MG63 (cell line): ENCODE measurements at regions not wholly inside any gene's neighbourhood (a gene's known extent, or its start where the extent isn't known, plus 50 kb on each side); places are given as distances from the start of the nearest gene placed in this dataset.
"Not testable (repeated sequence)": the region's sequence is repeated elsewhere in the genome, so short reads cannot be mapped to it uniquely, and the experiment has no call there.

Source experiments
- DNase-seq: peaks from one replicate; pipeline ENCODE4 v3.0.0-alpha.2; 2020
- H3K27me3 ChIP-seq: fragments of 250-450 bp; sonication (Bioruptor Pico); 2 replicates; pipeline ENCODE4 v1.5.1; 2020; ENCODE audit warnings: mild to moderate bottlenecking, moderate library complexity
- H3K36me3 ChIP-seq: fragments of 250-450 bp; sonication (Bioruptor Pico); 2 replicates; pipeline ENCODE4 v1.5.1; 2020; ENCODE audit warnings: mild to moderate bottlenecking, moderate library complexity
- H3K4me3 ChIP-seq: fragments of 250-450 bp; sonication (Bioruptor Pico); 2 replicates; pipeline ENCODE4 v1.5.1; 2020; ENCODE audit warnings: mild to moderate bottlenecking, moderate library complexity
- H3K9me3 ChIP-seq: fragments of 250-450 bp; sonication (Bioruptor Pico); 2 replicates; pipeline ENCODE4 v1.5.1; 2020; ENCODE audit warnings: mild to moderate bottlenecking, moderate library complexity

- Histone ChIP-seq H3K27me3 (no peaks in the 10 kb centered on the region), H3K4me3 (no peak overlapping the region), H3K36me3 (no peaks in the 10 kb centered on the region), H3K9me3 (no peaks in the 10 kb centered on the region)
- DNase-seq, result no peak
Observed at GRCh38 chr16:7866144-7866543, 533.5 kb downstream of the RBFOX1 start.

GRCh38 chr16:7865393-7865792 lies 532.7 kb downstream of the RBFOX1 start:
- H3K36me3 ChIP-seq, H3K9me3 ChIP-seq, DNase-seq, H3K27me3 ChIP-seq, H3K4me3 ChIP-seq: not testable (repeated sequence)

DNA sequence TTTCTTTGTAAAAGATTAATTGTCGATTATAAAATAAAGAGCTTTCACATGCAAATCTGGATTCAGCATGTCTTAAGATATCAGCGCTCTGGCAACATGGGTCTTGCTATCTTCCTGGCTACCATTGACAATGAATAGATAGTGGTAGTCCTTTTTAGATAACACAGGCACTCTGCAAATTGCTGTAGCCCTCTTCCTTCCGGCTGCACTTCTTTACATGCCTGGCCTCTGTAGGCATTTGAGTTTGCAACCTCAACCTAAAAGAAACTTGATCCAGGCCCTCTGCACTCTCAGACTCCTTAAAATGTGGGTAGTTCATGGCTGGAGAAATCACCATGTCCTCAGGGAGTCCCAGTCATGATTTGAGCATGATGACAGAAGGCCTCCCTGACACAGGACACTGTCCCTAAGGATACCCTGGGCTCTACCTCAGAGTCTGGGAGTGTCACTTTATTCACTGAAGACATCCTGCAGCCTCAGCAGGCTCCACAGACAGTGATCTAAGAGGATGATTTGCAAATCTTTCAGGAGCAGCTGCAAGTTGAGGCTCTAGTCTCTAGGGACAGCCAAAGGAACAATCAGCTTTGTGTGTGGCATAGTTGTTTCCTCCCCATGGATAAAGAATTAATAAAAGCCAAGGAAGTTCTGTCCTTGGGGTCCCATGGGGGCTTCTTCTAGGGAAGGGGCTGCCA lies 529.4 kb downstream of the RBFOX1 start:
- no peak for DNase-seq
- Histone ChIP-seq H3K9me3 (no peaks in the 10 kb centered on the region), H3K27me3 (no peaks in the 10 kb centered on the region), H3K4me3 (no peak overlapping the region), H3K36me3 (no peaks in the 10 kb centered on the region)

- Histone ChIP-seq H3K9me3 (no peaks in the 10 kb centered on the region), H3K36me3 (no peaks in the 10 kb centered on the region), H3K27me3 (no peaks in the 10 kb centered on the region), H3K4me3 (no peak overlapping the region)
- no peak for DNase-seq
Observed at GRCh38 chr16:7853197-7853596, 520.6 kb downstream of the RBFOX1 start.

DNA sequence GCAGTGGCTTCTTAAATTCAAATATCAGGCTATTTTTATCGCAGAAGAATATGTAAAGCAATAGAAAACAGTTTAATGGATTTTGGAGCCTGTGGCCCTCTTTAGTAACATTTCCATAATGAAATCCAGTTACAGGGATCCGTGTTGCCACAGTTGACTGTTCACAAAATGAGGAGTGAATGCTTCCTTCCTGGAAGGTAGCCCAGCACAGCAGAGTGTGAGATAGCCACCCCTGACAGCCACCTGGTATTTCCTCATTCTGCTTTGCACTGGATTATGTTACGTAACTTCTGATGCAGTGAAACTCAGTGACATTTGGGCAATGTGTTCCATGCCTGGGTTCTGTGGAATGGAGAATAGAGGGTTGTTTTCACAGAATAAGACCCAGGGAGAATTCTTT lies 517.2 kb downstream of the RBFOX1 start:
- Histone ChIP-seq H3K9me3 (no peaks in the 10 kb centered on the region), H3K4me3 (no peak overlapping the region), H3K27me3 (peaks cover 3% of the 10 kb centered on the region; the same call in 1 of the 2 replicates)

GRCh38 chr16:7843261-7843660 lies 510.6 kb downstream of the RBFOX1 start:
- Histone ChIP-seq H3K9me3 (no peaks in the 10 kb centered on the region), H3K4me3 (no peak overlapping the region), H3K36me3 (no peaks in the 10 kb centered on the region), H3K27me3 (peaks cover 3% of the 10 kb centered on the region; the same call in 1 of the 2 replicates)
- no peak for DNase-seq

More for the DNA sequence above, 517.2 kb downstream of the RBFOX1 start:
- H3K36me3 ChIP-seq, result no peaks in the 10 kb centered on the region
- DNase-seq, result no peak

- Histone ChIP-seq H3K9me3 (no peaks in the 10 kb centered on the region), H3K4me3 (no peak overlapping the region), H3K27me3 (no peaks in the 10 kb centered on the region)
Observed at GRCh38 chr16:7839568-7839967, 506.9 kb downstream of the RBFOX1 start.

DNA sequence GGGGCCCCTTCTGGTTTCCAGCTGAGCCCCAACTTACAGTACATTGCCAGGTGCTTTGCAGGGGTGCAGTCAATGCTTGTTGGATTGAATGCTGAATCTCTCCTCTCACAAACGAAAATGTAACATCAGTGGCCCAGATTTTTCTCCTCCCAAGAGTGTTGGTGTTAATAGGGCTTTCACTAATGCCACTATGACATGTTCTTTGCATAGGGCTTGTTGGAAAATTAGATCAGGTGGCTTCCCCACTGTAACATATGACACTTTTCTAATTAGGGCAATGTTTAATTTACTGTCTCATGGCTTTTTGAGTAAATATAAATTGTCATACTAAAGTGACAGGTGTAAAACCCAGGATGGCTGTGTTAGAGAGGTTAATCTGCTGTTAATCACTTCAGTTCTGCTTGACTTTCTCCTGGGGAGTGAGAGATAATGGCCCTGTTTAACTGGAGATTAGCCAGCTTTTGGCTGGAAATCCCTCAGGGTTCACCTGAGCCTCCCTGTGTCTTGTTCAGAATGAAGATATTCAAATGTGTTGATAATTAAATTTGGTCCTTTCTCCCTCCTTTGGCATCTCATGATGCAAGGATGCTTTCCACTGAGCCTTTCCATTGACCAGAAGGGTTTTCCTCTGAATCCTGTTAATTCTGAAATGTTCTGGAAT lies 502.3 kb downstream of the RBFOX1 start:
- H3K36me3 ChIP-seq, result no peaks in the 10 kb centered on the region
- no peak for DNase-seq
- H3K27me3 ChIP-seq, result no peaks in the 10 kb centered on the region
- H3K9me3 ChIP-seq, result no peaks in the 10 kb centered on the region
- H3K4me3 ChIP-seq, result no peak overlapping the region

More at GRCh38 chr16:7839568-7839967, 506.9 kb downstream of the RBFOX1 start:
- DNase-seq, result no peak
- no peaks in the 10 kb centered on the region for H3K36me3 ChIP-seq

DNA sequence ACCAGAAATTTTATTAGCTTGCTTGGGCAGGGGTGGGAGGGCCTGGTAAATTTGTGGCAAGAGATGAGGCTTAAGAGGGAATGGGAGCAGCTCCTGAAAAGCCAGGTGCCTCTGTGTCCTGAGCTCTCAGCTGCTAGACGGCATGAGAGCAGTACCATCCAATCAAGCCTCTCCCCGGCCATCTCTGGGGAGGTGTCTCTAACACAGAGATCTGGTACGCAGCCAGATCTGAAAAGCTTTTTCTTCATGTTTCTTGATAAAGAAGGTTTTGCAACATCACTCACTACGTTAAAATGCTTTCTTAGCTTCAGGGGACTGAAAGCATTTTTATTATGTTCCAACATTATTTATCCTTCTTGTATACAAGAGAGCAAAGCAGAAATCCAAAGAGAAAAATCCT lies 488.2 kb downstream of the RBFOX1 start:
- no peaks in the 10 kb centered on the region for H3K36me3 ChIP-seq
- no peaks in the 10 kb centered on the region for H3K27me3 ChIP-seq
- no peak for DNase-seq

GRCh38 chr16:7805686-7806396 lies 473.2 kb downstream of the RBFOX1 start:
- Histone ChIP-seq H3K9me3 (no peaks in the 10 kb centered on the region), H3K36me3 (no peaks in the 10 kb centered on the region), H3K4me3 (no peak overlapping the region), H3K27me3 (peaks cover 3% of the 10 kb centered on the region)
- no peak for DNase-seq

More for the DNA sequence above, 488.2 kb downstream of the RBFOX1 start:
- Histone ChIP-seq H3K4me3 (no peak overlapping the region), H3K9me3 (no peaks in the 10 kb centered on the region)

- H3K9me3 ChIP-seq, result no peaks in the 10 kb centered on the region
- no peak for DNase-seq
- H3K27me3 ChIP-seq, result peaks cover 3% of the 10 kb centered on the region
- H3K36me3 ChIP-seq, result no peaks in the 10 kb centered on the region
- no peak overlapping the region for H3K4me3 ChIP-seq
Observed at GRCh38 chr16:7804635-7805195, 472.1 kb downstream of the RBFOX1 start.

DNA sequence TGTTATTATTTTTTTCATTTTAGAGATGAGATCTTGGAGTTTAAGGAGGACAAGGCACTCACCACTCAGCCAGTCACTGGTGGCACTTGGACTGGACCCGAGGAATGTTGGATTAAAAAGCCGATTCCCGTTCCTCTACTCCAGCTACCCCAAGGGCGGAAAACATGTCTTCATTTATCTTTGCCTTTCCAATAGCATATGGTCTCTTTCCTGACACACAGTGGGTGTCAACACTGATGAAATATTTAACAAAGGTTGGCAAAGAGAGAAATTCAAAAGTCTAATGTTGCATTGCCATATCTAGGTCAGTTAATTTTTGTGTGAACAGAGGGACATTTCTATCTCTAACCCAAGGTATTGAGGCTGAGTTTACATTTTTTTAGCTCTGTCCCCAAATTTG lies 459.7 kb downstream of the RBFOX1 start:
- Histone ChIP-seq H3K36me3 (no peaks in the 10 kb centered on the region), H3K27me3 (peaks cover 5% of the 10 kb centered on the region), H3K9me3 (no peaks in the 10 kb centered on the region), H3K4me3 (no peak overlapping the region)
- DNase-seq, result no peak

DNA sequence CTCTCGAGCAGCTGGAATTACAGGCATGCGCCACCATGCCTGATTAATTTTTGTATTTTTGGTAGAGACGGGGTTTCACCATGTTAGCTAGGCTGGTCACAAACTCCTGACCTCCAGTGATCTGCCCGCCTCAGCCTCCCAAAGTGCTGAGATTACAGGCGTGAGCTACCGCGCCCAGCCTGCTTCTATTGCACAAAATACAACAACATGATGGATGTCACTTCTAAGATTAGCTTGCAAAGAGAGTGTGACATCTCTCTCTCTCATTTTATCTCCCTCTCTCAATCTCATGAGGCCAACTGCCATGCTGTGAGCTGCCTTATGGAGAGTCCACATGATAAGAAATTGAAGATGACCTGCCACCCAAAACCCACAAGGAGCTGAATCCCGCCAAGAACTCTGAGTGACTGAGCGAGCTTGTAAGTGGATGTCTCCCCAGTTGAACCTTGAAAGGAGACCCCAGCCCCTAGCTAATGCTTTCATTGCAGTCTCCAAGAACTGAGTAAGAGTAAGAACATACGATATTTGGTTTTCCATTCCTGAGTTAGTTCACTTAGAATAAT lies 458.5 kb downstream of the RBFOX1 start:
- Histone ChIP-seq H3K36me3 (no peaks in the 10 kb centered on the region), H3K27me3 (peaks cover 5% of the 10 kb centered on the region), H3K4me3 (no peak overlapping the region)

GRCh38 chr16:7775072-7775488 lies 442.4 kb downstream of the RBFOX1 start:
- no peaks in the 10 kb centered on the region for H3K9me3 ChIP-seq
- no peaks in the 10 kb centered on the region for H3K27me3 ChIP-seq
- no peak for DNase-seq
- H3K36me3 ChIP-seq, result no peaks in the 10 kb centered on the region
- no peak overlapping the region for H3K4me3 ChIP-seq

More for the DNA sequence above, 458.5 kb downstream of the RBFOX1 start:
- DNase-seq, result no peak
- H3K9me3 ChIP-seq, result no peaks in the 10 kb centered on the region

GRCh38 chr16:7772722-7773121 lies 440.1 kb downstream of the RBFOX1 start:
- H3K36me3 ChIP-seq, result no peaks in the 10 kb centered on the region
- no peak overlapping the region for H3K4me3 ChIP-seq
- no peak for DNase-seq
- no peaks in the 10 kb centered on the region for H3K27me3 ChIP-seq
- no peaks in the 10 kb centered on the region for H3K9me3 ChIP-seq

GRCh38 chr16:7769091-7769490 lies 436.4 kb downstream of the RBFOX1 start:
- H3K9me3 ChIP-seq, H3K4me3 ChIP-seq, DNase-seq, H3K27me3 ChIP-seq, H3K36me3 ChIP-seq: not testable (repeated sequence)

DNA sequence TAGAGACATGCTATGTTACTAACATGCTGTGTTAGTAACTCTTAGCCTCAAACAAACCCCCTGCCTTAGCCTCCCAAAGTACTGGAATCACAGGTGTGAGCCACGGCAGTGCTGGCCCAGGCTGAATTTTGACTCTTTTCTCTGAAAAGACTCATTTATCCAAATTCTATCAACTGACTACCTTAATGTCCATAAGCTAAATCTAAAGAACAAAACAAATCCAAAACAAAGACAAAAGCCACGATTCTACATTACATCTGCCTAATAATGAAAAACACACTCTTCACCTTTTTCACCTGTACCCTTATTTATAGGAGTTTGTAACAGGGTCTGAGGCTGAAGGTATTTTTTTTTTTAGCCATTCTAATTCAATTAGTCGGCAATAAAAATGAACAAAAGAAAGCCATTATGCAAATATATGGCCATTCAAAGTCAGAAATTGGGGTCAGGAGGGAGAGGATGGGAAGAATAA lies 432.5 kb downstream of the RBFOX1 start:
- no peak for DNase-seq
- no peaks in the 10 kb centered on the region for H3K36me3 ChIP-seq
- H3K9me3 ChIP-seq, result no peaks in the 10 kb centered on the region
- no peak overlapping the region for H3K4me3 ChIP-seq
- H3K27me3 ChIP-seq, result no peaks in the 10 kb centered on the region
